GM13977 (cell line): ENCODE measurements at regions not wholly inside any gene's neighbourhood (a gene's known extent, or its start where the extent isn't known, plus 50 kb on each side); places are given as distances from the start of the nearest gene placed in this dataset.

Source experiments
- DNase-seq: peaks from one replicate; pipeline ENCODE4 v3.0.0; 2012; ENCODE audit warnings: low spot score
- in situ Hi-C: fragments of 300-500 bp; cut with MboI; formaldehyde crosslinking; loops from one replicate; pipeline ENCODE4 v1.12.0; 2022; ENCODE audit warnings: low sequenced_read_pairs, low pct_unique_long_range_greater_than_20kb, mixed read lengths, inconsistent platforms; ENCODE audit not compliant: unreplicated experiment
- TF ChIP-seq, protein P1 (sequence below): IDR thresholded peaks from 2 replicates; pipeline ENCODE4 v1.5.1; 2012; ENCODE audit warnings: mild to moderate bottlenecking, control low read depth; ENCODE audit not compliant: insufficient read depth; ENCODE audit errors: extremely low read depth, missing control alignments

DNA sequence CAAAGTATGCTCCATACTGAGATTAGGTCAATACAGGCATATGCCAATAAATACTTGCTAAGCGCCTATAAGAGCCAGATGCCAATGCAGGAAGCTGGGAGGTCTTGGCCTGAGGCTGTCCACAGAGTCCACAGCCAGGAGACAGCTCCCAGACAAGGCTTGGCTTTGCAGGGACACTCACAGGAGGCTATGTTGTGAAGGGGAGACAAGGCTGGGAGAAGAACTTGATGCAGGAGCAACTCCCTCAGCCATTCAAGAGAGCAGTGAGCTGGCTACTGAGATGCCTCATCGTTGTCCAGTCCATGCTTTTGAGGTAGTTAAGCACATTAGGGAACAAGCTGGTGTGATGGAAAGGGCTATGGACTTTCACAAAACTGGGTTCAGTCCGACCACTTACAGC, 891.5 kb downstream of the TBC1D22A start:
- DNase-seq = no peak
- in situ Hi-C loops = no loop called here
- TF ChIP-seq, protein P1, sequence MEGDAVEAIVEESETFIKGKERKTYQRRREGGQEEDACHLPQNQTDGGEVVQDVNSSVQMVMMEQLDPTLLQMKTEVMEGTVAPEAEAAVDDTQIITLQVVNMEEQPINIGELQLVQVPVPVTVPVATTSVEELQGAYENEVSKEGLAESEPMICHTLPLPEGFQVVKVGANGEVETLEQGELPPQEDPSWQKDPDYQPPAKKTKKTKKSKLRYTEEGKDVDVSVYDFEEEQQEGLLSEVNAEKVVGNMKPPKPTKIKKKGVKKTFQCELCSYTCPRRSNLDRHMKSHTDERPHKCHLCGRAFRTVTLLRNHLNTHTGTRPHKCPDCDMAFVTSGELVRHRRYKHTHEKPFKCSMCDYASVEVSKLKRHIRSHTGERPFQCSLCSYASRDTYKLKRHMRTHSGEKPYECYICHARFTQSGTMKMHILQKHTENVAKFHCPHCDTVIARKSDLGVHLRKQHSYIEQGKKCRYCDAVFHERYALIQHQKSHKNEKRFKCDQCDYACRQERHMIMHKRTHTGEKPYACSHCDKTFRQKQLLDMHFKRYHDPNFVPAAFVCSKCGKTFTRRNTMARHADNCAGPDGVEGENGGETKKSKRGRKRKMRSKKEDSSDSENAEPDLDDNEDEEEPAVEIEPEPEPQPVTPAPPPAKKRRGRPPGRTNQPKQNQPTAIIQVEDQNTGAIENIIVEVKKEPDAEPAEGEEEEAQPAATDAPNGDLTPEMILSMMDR = no peak

GRCh38 chr22:47651216-47651987, 889.0 kb downstream of the TBC1D22A start:
- no peak for DNase-seq
- TF ChIP-seq, protein P1 = no peak
- in situ Hi-C loops = no loop called here

DNA sequence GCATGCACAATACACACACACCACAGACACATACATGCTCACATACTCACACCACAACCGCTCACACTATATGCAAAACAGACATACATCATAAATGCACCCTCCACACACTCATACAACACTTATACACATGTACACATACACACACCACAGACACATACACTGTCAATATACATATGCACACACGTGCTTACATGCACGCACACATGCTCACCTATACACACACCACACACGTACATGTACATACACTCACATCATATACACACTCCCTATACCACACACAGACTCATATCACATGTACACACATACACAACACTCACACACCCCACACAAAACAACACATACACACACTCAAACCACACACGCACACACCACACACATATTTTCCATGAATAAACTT, 885.3 kb downstream of the TBC1D22A start:
- in situ Hi-C loops = no loop called here
- TF ChIP-seq, protein P1 = no peak
- DNase-seq = no peak

- TF ChIP-seq, protein P1 = no peak
- no peak for DNase-seq
- in situ Hi-C loops = no loop called here
Measured at GRCh38 chr22:47647181-47647580, 884.7 kb downstream of the TBC1D22A start.

- in situ Hi-C loops = no loop called here
- TF ChIP-seq, protein P1 = no peak
- DNase-seq = no peak
Measured at GRCh38 chr22:47645923-47646322, 883.5 kb downstream of the TBC1D22A start.

DNA sequence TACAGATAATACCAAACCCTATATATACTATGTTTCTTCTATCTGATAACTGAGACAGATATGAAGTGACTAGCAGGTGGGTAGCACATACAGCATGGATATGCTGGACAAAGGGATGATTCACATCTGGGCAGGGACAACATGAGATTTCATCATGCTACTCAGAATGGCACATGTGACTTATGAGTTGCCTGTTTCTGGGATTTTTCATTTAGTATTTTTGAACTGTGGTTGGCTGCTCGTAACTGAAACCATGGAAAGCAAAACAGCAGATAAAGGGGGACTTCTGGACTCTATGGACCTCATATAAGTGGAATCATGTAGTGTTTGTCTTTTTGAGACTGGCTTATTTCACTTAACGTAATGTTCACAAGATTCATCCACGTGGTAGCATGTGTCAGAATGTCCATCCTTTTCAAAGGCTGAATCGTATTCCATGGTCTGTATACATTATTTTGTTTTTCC, 883.0 kb downstream of the TBC1D22A start:
- TF ChIP-seq, protein P1 = no peak
- no peak for DNase-seq
- in situ Hi-C loops = no loop called here
